Activated CD8-positive, alpha-beta T cell treated with anti-CD3 and anti-CD28 coated beads for 36 hours (primary cell): ENCODE measurements at regions not wholly inside any gene's neighbourhood (a gene's known extent, or its start where the extent isn't known, plus 50 kb on each side); places are given as distances from the start of the nearest gene placed in this dataset.

ENCODE experiments used
- ATAC-seq: fragments of 200-7000 bp; cut with Tn5 transposase; one replicate; pipeline ENCODE4 v1.10.0; 2021; ENCODE audit warnings: mild to moderate bottlenecking, moderate library complexity
- CTCF ChIA-PET: fragments of 350-600 bp; sonication (Branson Sonifier 250); formaldehyde crosslinking; loops from one replicate; lab custom pipeline; 2021; ENCODE audit warnings: antibody characterized with exemption; lab: Charles Lee
- POLR2A ChIA-PET: fragments of 350-600 bp; sonication (Branson Sonifier 250); formaldehyde crosslinking; loops from one replicate; lab custom pipeline; 2021; ENCODE audit warnings: antibody characterized with exemption; lab: Charles Lee
- DNase-seq: peaks from one replicate; pipeline ENCODE4 v3.0.0-alpha.2; 2020
- H3K27ac Mint-ChIP-seq: one replicate; pipeline ENCODE4 v1.8.0; 2021; ENCODE audit warnings: mild to moderate bottlenecking, mixed read lengths
- H3K27me3 Mint-ChIP-seq: one replicate; pipeline ENCODE4 v1.8.0; 2021; ENCODE audit warnings: mixed read lengths
- H3K36me3 Mint-ChIP-seq: one replicate; pipeline ENCODE4 v1.8.0; 2021; ENCODE audit warnings: low read depth, mixed read lengths
- H3K4me1 Mint-ChIP-seq: one replicate; pipeline ENCODE4 v1.8.0; 2021; ENCODE audit warnings: low read depth, mixed read lengths
- H3K4me3 Mint-ChIP-seq: one replicate; pipeline ENCODE4 v1.8.0; 2021; ENCODE audit warnings: mild to moderate bottlenecking, moderate library complexity, mixed read lengths
- H3K9me3 Mint-ChIP-seq: one replicate; pipeline ENCODE4 v1.8.0; 2021; ENCODE audit warnings: mixed read lengths
- intact Hi-C: fragments of 100-400 bp; cut with micrococcal nuclease; formaldehyde crosslinking; loops from one replicate; pipeline ENCODE4 v1.10.0; 2022
- TF ChIP-seq, protein P1 (sequence below): fragments of 200-600 bp; IDR thresholded peaks from one replicate; pipeline ENCODE4 v1.8.0; 2022; ENCODE audit warnings: antibody characterized with exemption, mild to moderate bottlenecking

DNA sequence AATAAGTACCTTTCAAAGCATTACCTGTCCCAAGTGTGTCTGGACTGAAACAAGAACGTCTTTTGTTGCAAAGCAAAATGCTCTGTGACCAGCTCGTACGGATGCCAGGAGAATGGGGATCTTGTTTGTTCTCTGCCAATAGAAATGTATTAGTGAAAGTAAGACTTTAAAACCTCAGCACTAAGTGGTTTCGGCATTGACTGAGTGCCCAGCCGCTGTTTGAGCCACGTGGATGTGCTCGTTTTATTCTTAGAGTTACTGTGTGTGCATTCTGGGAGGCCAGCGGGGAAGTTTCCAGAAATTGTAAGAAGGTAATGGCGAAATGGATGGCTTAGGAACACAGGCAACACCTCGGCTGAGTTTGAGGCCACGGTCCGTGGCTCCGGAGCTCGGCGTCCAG, 117.1 kb upstream of the USP29 start:
- Mint-ChIP-seq H3K36me3 (no peaks in the 10 kb centered on the region), H3K4me1 (no peaks in the 10 kb centered on the region), H3K4me3 (no peak overlapping the region), H3K27me3 (no peaks in the 10 kb centered on the region), H3K9me3 (peaks cover 27% of the 10 kb centered on the region), H3K27ac (no peak overlapping the region)
- no peak for DNase-seq
- POLR2A ChIA-PET = no interaction called here
- intact Hi-C loops = no loop called here
- CTCF ChIA-PET = no interaction called here
- TF ChIP-seq, protein P1, sequence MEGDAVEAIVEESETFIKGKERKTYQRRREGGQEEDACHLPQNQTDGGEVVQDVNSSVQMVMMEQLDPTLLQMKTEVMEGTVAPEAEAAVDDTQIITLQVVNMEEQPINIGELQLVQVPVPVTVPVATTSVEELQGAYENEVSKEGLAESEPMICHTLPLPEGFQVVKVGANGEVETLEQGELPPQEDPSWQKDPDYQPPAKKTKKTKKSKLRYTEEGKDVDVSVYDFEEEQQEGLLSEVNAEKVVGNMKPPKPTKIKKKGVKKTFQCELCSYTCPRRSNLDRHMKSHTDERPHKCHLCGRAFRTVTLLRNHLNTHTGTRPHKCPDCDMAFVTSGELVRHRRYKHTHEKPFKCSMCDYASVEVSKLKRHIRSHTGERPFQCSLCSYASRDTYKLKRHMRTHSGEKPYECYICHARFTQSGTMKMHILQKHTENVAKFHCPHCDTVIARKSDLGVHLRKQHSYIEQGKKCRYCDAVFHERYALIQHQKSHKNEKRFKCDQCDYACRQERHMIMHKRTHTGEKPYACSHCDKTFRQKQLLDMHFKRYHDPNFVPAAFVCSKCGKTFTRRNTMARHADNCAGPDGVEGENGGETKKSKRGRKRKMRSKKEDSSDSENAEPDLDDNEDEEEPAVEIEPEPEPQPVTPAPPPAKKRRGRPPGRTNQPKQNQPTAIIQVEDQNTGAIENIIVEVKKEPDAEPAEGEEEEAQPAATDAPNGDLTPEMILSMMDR = no peak
- no peak for ATAC-seq

DNA sequence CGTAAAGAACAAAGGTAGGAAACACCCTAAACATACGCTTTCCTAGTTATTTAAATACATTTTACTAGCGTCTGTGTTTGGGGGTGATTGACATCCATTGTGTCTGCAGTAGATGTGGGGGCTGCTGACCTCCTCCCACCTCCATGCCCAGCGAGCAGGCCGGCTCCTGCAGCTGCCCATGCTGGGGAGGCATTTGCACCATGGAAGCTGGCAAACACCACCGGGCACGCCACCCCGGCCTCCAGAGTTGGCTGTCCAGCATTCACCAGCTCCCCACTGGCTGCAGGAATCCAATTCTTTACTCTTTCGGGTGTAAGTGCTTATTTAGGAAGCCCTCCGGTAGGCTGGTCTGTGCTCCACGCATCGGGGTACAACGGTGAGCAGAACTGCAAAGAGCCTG, 115.4 kb upstream of the USP29 start:
- no peak for ATAC-seq
- TF ChIP-seq, protein P1 = no peak
- Mint-ChIP-seq H3K27ac (no peak overlapping the region), H3K4me1 (no peaks in the 10 kb centered on the region), H3K27me3 (no peaks in the 10 kb centered on the region), H3K9me3 (peaks cover 33% of the 10 kb centered on the region), H3K4me3 (no peak overlapping the region), H3K36me3 (no peaks in the 10 kb centered on the region)
- no peak for DNase-seq
- POLR2A ChIA-PET = no interaction called here
- CTCF ChIA-PET = interaction anchor here (1.3 kb wide), 1 partner anchor 10 kb away, joined by 3 read pairs; no protein-coding TSS in a partner anchor
- intact Hi-C loops = no loop called here

DNA sequence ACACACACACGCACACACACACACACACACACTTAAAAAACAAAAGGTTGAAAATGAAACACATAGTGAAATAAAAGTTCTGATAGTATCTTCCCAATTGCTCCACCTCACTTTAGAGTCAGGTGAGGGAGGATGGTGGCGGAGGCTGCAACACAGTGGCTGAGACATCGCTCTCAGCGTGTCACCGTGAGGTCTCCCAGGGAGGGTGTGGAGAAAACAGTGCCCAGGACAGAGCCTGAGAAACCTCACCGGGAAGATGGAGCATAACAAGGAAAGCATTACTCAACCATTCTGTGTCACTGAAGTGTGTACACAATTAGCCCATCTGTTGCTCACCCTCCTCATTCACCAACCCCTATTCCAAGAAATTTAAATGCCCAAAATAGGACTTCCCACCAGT, 111.4 kb upstream of the USP29 start:
- Mint-ChIP-seq H3K27me3 (no peaks in the 10 kb centered on the region), H3K36me3 (no peaks in the 10 kb centered on the region), H3K4me1 (no peaks in the 10 kb centered on the region), H3K27ac (no peak overlapping the region), H3K9me3 (peaks cover 42% of the 10 kb centered on the region), H3K4me3 (no peak overlapping the region)
- no peak for ATAC-seq
- POLR2A ChIA-PET = no interaction called here
- no peak for DNase-seq
- CTCF ChIA-PET = no interaction called here
- intact Hi-C loops = no loop called here
- TF ChIP-seq, protein P1 = no peak

DNA sequence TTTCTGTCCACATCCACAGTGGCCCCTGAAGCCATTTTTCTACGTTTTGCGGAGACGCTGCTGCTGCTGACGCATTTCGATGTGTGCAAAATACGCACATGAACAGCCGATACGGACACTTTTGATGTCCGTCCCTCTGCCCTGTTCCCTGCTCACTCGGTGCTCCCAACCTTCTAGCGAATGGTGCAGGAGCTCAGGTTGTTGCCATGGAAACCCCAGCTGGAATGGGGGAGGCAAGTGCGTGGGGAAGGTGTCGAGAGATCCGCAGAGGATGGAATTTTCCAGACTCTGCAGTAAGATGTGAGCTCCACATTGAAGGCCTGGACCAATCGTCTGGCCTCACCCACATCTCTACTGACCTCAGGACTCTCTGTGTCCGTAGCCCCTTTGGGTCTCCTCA, 109.2 kb upstream of the USP29 start:
- peaks cover 53% of the 10 kb centered on the region for H3K9me3 Mint-ChIP-seq

DNA sequence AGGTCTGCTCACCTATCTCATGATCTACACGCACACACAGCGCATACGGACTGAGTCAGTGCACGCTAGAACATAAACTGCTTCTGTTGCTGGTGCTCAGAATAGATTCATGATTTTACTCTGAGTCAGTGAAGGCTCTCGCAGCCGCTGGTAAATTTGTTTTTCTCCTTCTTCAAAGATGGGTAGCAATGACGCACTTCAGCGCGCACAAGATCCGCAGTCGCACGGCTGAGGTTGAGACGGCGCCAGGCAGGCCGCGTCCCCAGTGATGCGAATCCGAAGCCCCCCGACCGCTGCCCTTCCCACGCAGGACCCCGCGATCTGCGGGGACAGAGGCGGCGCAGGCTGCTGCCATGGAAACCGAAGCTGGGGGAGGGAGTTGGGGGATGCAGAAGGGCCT, 103.7 kb upstream of the USP29 start:
- H3K36me3 Mint-ChIP-seq = no peaks in the 10 kb centered on the region
- no peak overlapping the region for H3K27ac Mint-ChIP-seq
- peaks cover 34% of the 10 kb centered on the region for H3K9me3 Mint-ChIP-seq
- no peak overlapping the region for H3K4me3 Mint-ChIP-seq
- no peak for ATAC-seq
- intact Hi-C loops = no loop called here
- H3K4me1 Mint-ChIP-seq = no peaks in the 10 kb centered on the region
- DNase-seq = no peak
- TF ChIP-seq, protein P1 = no peak
- ChIA-PET POLR2A (no interaction called here), CTCF (no interaction called here)
- H3K27me3 Mint-ChIP-seq = peaks cover 2% of the 10 kb centered on the region

More for the DNA sequence above, 109.2 kb upstream of the USP29 start:
- no peaks in the 10 kb centered on the region for H3K36me3 Mint-ChIP-seq
- CTCF ChIA-PET = no interaction called here
- TF ChIP-seq, protein P1 = no peak
- H3K4me3 Mint-ChIP-seq = no peak overlapping the region
- DNase-seq (no peak), ATAC-seq (no peak)
- no peaks in the 10 kb centered on the region for H3K27me3 Mint-ChIP-seq
- H3K4me1 Mint-ChIP-seq = no peaks in the 10 kb centered on the region
- POLR2A ChIA-PET = no interaction called here
- intact Hi-C loops = no loop called here
- H3K27ac Mint-ChIP-seq = no peak overlapping the region
